Common myeloid progenitor, CD34-positive (primary cell): ENCODE measurements at regions not wholly inside any gene's neighbourhood (a gene's known extent, or its start where the extent isn't known, plus 50 kb on each side); places are given as distances from the start of the nearest gene placed in this dataset.

Experiments used
- CTCF ChIA-PET: fragments of 350-600 bp; sonication (Branson Sonifier 250); formaldehyde crosslinking; loops from one replicate; lab custom pipeline; 2021; ENCODE audit warnings: antibody characterized with exemption; lab: Charles Lee
- POLR2A ChIA-PET: fragments of 350-600 bp; sonication (Branson Sonifier 250); formaldehyde crosslinking; loops from one replicate; lab custom pipeline; 2021; ENCODE audit warnings: antibody characterized with exemption; lab: Charles Lee
- DNase-seq, 3 donors: peaks; one replicate each; pipeline versions ENCODE4 v3.0.0 to v3.0.0-alpha.2; 2013
- H3K27ac ChIP-seq, 2 experiments: 1 replicate in 1 of 2; 2 replicates in 1 of 2; pipeline ENCODE4 v1.7.0; 2013; ENCODE audit warnings: inconsistent platforms in 2 of 2, low read length in 2 of 2, mild to moderate bottlenecking in 2 of 2, low read depth in 1 of 2, moderate library complexity in 1 of 2; ENCODE audit not compliant: severe bottlenecking in 2 of 2, insufficient read depth in 1 of 2, poor library complexity in 1 of 2
- H3K27me3 ChIP-seq, 5 experiments: replicated peaks in 2 of 5; 1 replicate in 3 of 5; 2 replicates in 2 of 5; pipeline versions ENCODE4 v1.6.1 to v1.7.0; 2013; ENCODE audit warnings: low read length in 4 of 5, mild to moderate bottlenecking in 2 of 5, moderate library complexity in 2 of 5, inconsistent platforms in 1 of 5; ENCODE audit not compliant: insufficient read depth in 5 of 5, control insufficient read depth in 4 of 5
- H3K36me3 ChIP-seq, 4 experiments: 1 replicate in 2 of 4; 2 replicates in 2 of 4; pipeline versions ENCODE4 v1.6.1 to v1.7.0; 2013; ENCODE audit warnings: low read length in 3 of 4, control low read depth in 1 of 4, mild to moderate bottlenecking in 1 of 4; ENCODE audit not compliant: control insufficient read depth in 4 of 4, insufficient read depth in 4 of 4
- H3K4me1 ChIP-seq, 4 experiments: 1 replicate in 3 of 4; 2 replicates in 1 of 4; pipeline versions ENCODE4 v1.6.1 to v1.7.1; 2013; ENCODE audit warnings: low read length in 3 of 4, mild to moderate bottlenecking in 3 of 4, control low read depth in 1 of 4, inconsistent platforms in 1 of 4, moderate library complexity in 1 of 4; ENCODE audit not compliant: control insufficient read depth in 4 of 4, insufficient read depth in 4 of 4; ENCODE audit errors: control extremely low read depth in 1 of 4
- H3K4me3 ChIP-seq, 7 experiments: 1 replicate in 4 of 7; 2 replicates in 3 of 7; pipeline versions ENCODE4 v1.5.1 to v1.7.0; 2013; ENCODE audit warnings: mild to moderate bottlenecking in 7 of 7, low read length in 6 of 7, moderate library complexity in 6 of 7, inconsistent platforms in 2 of 7, low read depth in 2 of 7, control low read depth in 1 of 7; ENCODE audit not compliant: insufficient read depth in 4 of 7, control insufficient read depth in 1 of 7; ENCODE audit errors: extremely low read depth in 1 of 7
- H3K9me3 ChIP-seq, 5 experiments: 1 replicate in 4 of 5; 2 replicates in 1 of 5; pipeline versions ENCODE4 v1.6.1 to v1.7.1; 2013; ENCODE audit warnings: low read length in 4 of 5, mild to moderate bottlenecking in 2 of 5, inconsistent platforms in 1 of 5, low read depth in 1 of 5, moderate library complexity in 1 of 5; ENCODE audit not compliant: control insufficient read depth in 4 of 5, insufficient read depth in 2 of 5; ENCODE audit errors: control extremely low read depth in 1 of 5
- WGBS: methylation state at CpG from one replicate; pipeline ENCODE4 v1.1.5; 2013; ENCODE audit not compliant: insufficient coverage; 5-methylcytosine and 5-hydroxymethylcytosine counted together

- Histone ChIP-seq H3K27ac (no peak overlapping the region), H3K9me3 (no peaks in the 10 kb centered on the region), H3K36me3 (no peaks in the 10 kb centered on the region), H3K4me3 (no peak overlapping the region), H3K4me1 (no peaks in the 10 kb centered on the region), H3K27me3 (no peaks in the 10 kb centered on the region)
- POLR2A ChIA-PET = no interaction called here
- DNase-seq = no peak
- 100% methylated on average over 1 of the region's 1 CpG for WGBS
- CTCF ChIA-PET = no interaction called here
These were observed 142.5 kb upstream of the PKN2 start for GRCh38 chr1:88541596-88541995.

- Histone ChIP-seq H3K4me1 (no peaks in the 10 kb centered on the region), H3K27me3 (no peaks in the 10 kb centered on the region), H3K36me3 (no peaks in the 10 kb centered on the region), H3K27ac (no peak overlapping the region), H3K9me3 (no peaks in the 10 kb centered on the region), H3K4me3 (no peak overlapping the region)
- DNase-seq = no peak
- POLR2A ChIA-PET = no interaction called here
- CTCF ChIA-PET = no interaction called here
These were observed 139.9 kb upstream of the PKN2 start for GRCh38 chr1:88544195-88544594.

- no peak overlapping the region for H3K27ac ChIP-seq
- peak; percentile 7 to 40 (median 19) for DNase-seq
- no peaks in the 10 kb centered on the region for H3K9me3 ChIP-seq
- no peaks in the 10 kb centered on the region for H3K27me3 ChIP-seq
- ChIA-PET CTCF (interaction anchor here (0.9 kb wide), 1 partner anchor 12 kb away, joined by 5 read pairs; no protein-coding TSS in a partner anchor), POLR2A (no interaction called here)
- H3K4me3 ChIP-seq = no peak overlapping the region
- no CpG with 5 or more reads among the region's 1 CpG for WGBS
- H3K4me1 ChIP-seq = no peaks in the 10 kb centered on the region
- no peaks in the 10 kb centered on the region for H3K36me3 ChIP-seq
These were observed 134.5 kb upstream of the PKN2 start for GRCh38 chr1:88549536-88549935.

GRCh38 chr1:88552226-88552625 lies 131.8 kb upstream of the PKN2 start:
- DNase-seq = no peak
- POLR2A ChIA-PET = no interaction called here
- CTCF ChIA-PET = no interaction called here
- no CpG with 5 or more reads among the region's 2 CpGs for WGBS
- Histone ChIP-seq H3K36me3 (no peaks in the 10 kb centered on the region), H3K4me1 (no peaks in the 10 kb centered on the region), H3K9me3 (no peaks in the 10 kb centered on the region), H3K27ac (no peak overlapping the region), H3K27me3 (no peaks in the 10 kb centered on the region), H3K4me3 (no peak overlapping the region)

GRCh38 chr1:88557014-88557413 lies 127.1 kb upstream of the PKN2 start:
- Histone ChIP-seq H3K36me3 (no peaks in the 10 kb centered on the region), H3K4me3 (no peak overlapping the region), H3K27ac (no peak overlapping the region), H3K9me3 (no peaks in the 10 kb centered on the region), H3K27me3 (no peaks in the 10 kb centered on the region), H3K4me1 (no peaks in the 10 kb centered on the region)
- 100% methylated on average over 1 of the region's 3 CpGs for WGBS
- DNase-seq = peak in 2 of 3 donors; percentile 4 to 12
- ChIA-PET CTCF (no interaction called here), POLR2A (no interaction called here)

- H3K4me3 ChIP-seq = no peak overlapping the region
- POLR2A ChIA-PET = no interaction called here
- WGBS = no CpG with 5 or more reads among the region's 3 CpGs
- no peaks in the 10 kb centered on the region for H3K4me1 ChIP-seq
- H3K27me3 ChIP-seq = no peaks in the 10 kb centered on the region
- CTCF ChIA-PET = interaction anchor here (2.1 kb wide), 1 partner anchor 11 kb away, joined by 5 read pairs; no protein-coding TSS in a partner anchor
- H3K9me3 ChIP-seq = no peaks in the 10 kb centered on the region
- no peak for DNase-seq
- H3K27ac ChIP-seq = no peak overlapping the region
- H3K36me3 ChIP-seq = no peaks in the 10 kb centered on the region
These were observed 123.5 kb upstream of the PKN2 start for GRCh38 chr1:88560621-88561020.

DNA sequence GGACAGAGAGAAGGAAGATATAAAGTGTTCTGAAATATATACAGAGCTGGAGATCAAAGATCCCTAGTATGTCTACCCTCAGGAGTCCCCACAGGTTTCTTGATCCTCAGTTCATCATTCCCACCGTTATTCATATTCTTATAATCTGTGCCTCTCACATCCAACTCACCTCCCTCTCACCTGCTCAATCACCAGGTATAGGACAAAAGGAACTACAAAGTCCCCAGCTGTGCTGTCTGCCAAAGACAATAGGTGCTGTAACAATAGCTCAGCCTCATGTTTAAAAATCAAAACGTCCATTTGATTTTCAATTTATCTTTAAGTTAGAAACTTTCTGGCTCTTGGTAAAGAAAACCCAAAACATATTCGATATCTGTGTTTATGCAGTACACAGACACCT lies 121.1 kb upstream of the PKN2 start:
- no peaks in the 10 kb centered on the region for H3K4me1 ChIP-seq
- ChIA-PET POLR2A (no interaction called here), CTCF (interaction anchor here (2.1 kb wide), 1 partner anchor 13 kb away, joined by 5 read pairs; no protein-coding TSS in a partner anchor)
- H3K4me3 ChIP-seq = no peak overlapping the region
- H3K27me3 ChIP-seq = no peaks in the 10 kb centered on the region
- H3K27ac ChIP-seq = no peak overlapping the region
- H3K36me3 ChIP-seq = no peaks in the 10 kb centered on the region
- H3K9me3 ChIP-seq = no peaks in the 10 kb centered on the region
- DNase-seq = no peak
- 88% methylated on average over 2 of the region's 3 CpGs for WGBS
